Right atrium auricular region (tissue), 2 donors: ENCODE measurements at regions not wholly inside any gene's neighbourhood (a gene's known extent, or its start where the extent isn't known, plus 50 kb on each side); places are given as distances from the start of the nearest gene placed in this dataset.
"Not testable (repeated sequence)": the region's sequence is repeated elsewhere in the genome, so short reads cannot be mapped to it uniquely, and the experiment has no call there.

Experiments used
- DNase-seq: peaks from one replicate; pipeline ENCODE4 v3.0.0-alpha.2; 2019; ENCODE audit warnings: low spot score
- H3K27ac ChIP-seq, 2 donors: fragments of 200-600 bp; sonication (generic); 1 replicate in 1 of 2; 2 replicates in 1 of 2; pipeline ENCODE4 v1.5.1; 2016 to 2019
- H3K27me3 ChIP-seq, 2 donors: fragments of 200-600 bp; sonication (generic); one replicate each; pipeline versions ENCODE4 v1.5.1 to v1.6.0; 2017 to 2019
- H3K36me3 ChIP-seq: fragments of 200-600 bp; sonication (generic); one replicate; pipeline ENCODE4 v1.5.1; 2016
- H3K4me1 ChIP-seq, 2 donors: fragments of 200-600 bp; sonication (generic); one replicate each; pipeline versions ENCODE4 v1.5.1 to v1.6.0; 2017 to 2019
- H3K4me3 ChIP-seq, 2 donors: fragments of 200-600 bp; sonication (generic); 1 replicate in 1 of 2; 2 replicates in 1 of 2; pipeline ENCODE4 v1.5.1; 2017 to 2019; ENCODE audit warnings: mild to moderate bottlenecking in 1 of 2, moderate library complexity in 1 of 2
- H3K9me3 ChIP-seq, 2 donors: fragments of 200-600 bp; sonication (generic); one replicate each; pipeline ENCODE4 v1.5.1; 2019
- CTCF ChIP-seq, 2 donors: fragments of 200-600 bp; sonication (generic); IDR thresholded peaks; one replicate each; pipeline ENCODE4 v1.5.1; 2019; ENCODE audit warnings: antibody characterized with exemption in 2 of 2

GRCh38 chr4:71110499-71110898 lies 117.0 kb downstream of the DCK start:
- Histone ChIP-seq H3K4me3 (no peak overlapping the region), H3K9me3 (no peaks in the 10 kb centered on the region), H3K36me3 (no peaks in the 10 kb centered on the region), H3K27ac (no peak overlapping the region), H3K27me3 (no peaks in the 10 kb centered on the region), H3K4me1 (no peaks in the 10 kb centered on the region)
- no peak for DNase-seq
- no peak for TF ChIP-seq CTCF (IDR thresholded peaks at IDR 0.05)

GRCh38 chr4:71111133-71111532 lies 117.7 kb downstream of the DCK start:
- not testable (repeated sequence) for H3K9me3 ChIP-seq, H3K4me1 ChIP-seq, H3K27me3 ChIP-seq, DNase-seq, H3K4me3 ChIP-seq, H3K36me3 ChIP-seq, H3K27ac ChIP-seq

GRCh38 chr4:71113294-71113693 lies 119.8 kb downstream of the DCK start:
- no peaks in the 10 kb centered on the region for H3K36me3 ChIP-seq
- H3K9me3 ChIP-seq: no peaks in the 10 kb centered on the region
- H3K4me1 ChIP-seq: no peaks in the 10 kb centered on the region
- no peak for DNase-seq
- no peak for TF ChIP-seq CTCF (IDR thresholded peaks at IDR 0.05)
- no peak overlapping the region for H3K4me3 ChIP-seq
- no peaks in the 10 kb centered on the region for H3K27me3 ChIP-seq
- no peak overlapping the region for H3K27ac ChIP-seq

GRCh38 chr4:71120831-71121524 lies 127.5 kb downstream of the DCK start:
- no peak overlapping the region for H3K27ac ChIP-seq
- H3K36me3 ChIP-seq: no peaks in the 10 kb centered on the region
- H3K4me1 ChIP-seq: no peaks in the 10 kb centered on the region
- H3K4me3 ChIP-seq: no peak overlapping the region
- TF ChIP-seq CTCF (IDR thresholded peaks at IDR 0.05): no peak
- DNase-seq: no peak
- no peaks in the 10 kb centered on the region for H3K27me3 ChIP-seq
- H3K9me3 ChIP-seq: no peaks in the 10 kb centered on the region

GRCh38 chr4:71123951-71124350 lies 130.5 kb downstream of the DCK start:
- H3K4me3 ChIP-seq: no peak overlapping the region
- DNase-seq: no peak
- H3K27me3 ChIP-seq: no peaks in the 10 kb centered on the region
- TF ChIP-seq CTCF (IDR thresholded peaks at IDR 0.05): no peak
- H3K36me3 ChIP-seq: no peaks in the 10 kb centered on the region
- no peaks in the 10 kb centered on the region for H3K4me1 ChIP-seq
- no peak overlapping the region for H3K27ac ChIP-seq
- H3K9me3 ChIP-seq: no peaks in the 10 kb centered on the region

- H3K4me3 ChIP-seq: no peak overlapping the region
- DNase-seq: no peak
- TF ChIP-seq CTCF (IDR thresholded peaks at IDR 0.05): no peak
- no peak overlapping the region for H3K27ac ChIP-seq
- H3K36me3 ChIP-seq: no peaks in the 10 kb centered on the region
- no peaks in the 10 kb centered on the region for H3K4me1 ChIP-seq
- H3K9me3 ChIP-seq: no peaks in the 10 kb centered on the region
- H3K27me3 ChIP-seq: no peaks in the 10 kb centered on the region
Measured at GRCh38 chr4:71125137-71125536, 131.7 kb downstream of the DCK start.
